RWPE1 (cell line): ENCODE measurements at regions not wholly inside any gene's neighbourhood (a gene's known extent, or its start where the extent isn't known, plus 50 kb on each side); places are given as distances from the start of the nearest gene placed in this dataset.

Source experiments
- CTCF ChIA-PET: fragments of 350-600 bp; sonication (Branson Sonifier 250); formaldehyde crosslinking; extraction: SDS; loops from one replicate; lab custom pipeline; 2021; lab: Yijun Ruan, JAX
- POLR2A ChIA-PET: fragments of 400-600 bp; formaldehyde crosslinking; extraction: SDS; loops from one replicate; lab custom pipeline; 2020; ENCODE audit warnings: antibody characterized with exemption; ENCODE audit not compliant: low non-redundant PET; lab: Yijun Ruan, JAX
- DNase-seq: peaks from one replicate; pipeline ENCODE4 v3.0.0; 2012; ENCODE audit warnings: low spot score
- H3K27ac ChIP-seq: fragments of 450-650 bp; 2 replicates; pipeline ENCODE4 v1.5.1; 2017
- TF ChIP-seq, protein P1 (sequence below): fragments of 450-650 bp; conservative IDR thresholded peaks from 2 replicates; pipeline ENCODE4 v1.5.1; 2017; ENCODE audit warnings: low read depth, mild to moderate bottlenecking

DNA sequence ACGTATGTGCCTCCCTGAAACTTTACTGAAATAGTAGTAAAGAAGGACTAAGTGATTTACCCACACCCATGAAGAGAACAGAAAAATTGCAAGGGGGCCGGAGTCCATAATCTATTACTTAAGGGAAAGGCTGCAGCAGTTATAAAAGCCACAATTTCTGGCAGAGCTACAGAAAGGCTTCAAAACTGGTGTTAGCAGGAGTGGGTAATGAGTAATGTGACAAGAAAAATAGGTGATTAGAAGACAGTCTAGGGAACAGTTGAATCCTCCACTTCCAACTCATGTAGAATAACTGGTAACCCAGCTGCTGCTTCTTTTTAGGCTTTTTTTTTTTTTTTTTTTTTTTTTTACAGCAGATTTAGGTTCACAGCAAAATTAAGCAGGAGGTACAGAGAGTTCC, 413.3 kb downstream of the SFMBT2 start:
- POLR2A ChIA-PET, result no interaction called here
- no peak for DNase-seq
- CTCF ChIA-PET, result interaction anchor here (0.6 kb wide), 1 partner anchor 213 kb away, joined by 4 read pairs; no protein-coding TSS in a partner anchor
- no peak overlapping the region for H3K27ac ChIP-seq
- TF ChIP-seq, protein P1, sequence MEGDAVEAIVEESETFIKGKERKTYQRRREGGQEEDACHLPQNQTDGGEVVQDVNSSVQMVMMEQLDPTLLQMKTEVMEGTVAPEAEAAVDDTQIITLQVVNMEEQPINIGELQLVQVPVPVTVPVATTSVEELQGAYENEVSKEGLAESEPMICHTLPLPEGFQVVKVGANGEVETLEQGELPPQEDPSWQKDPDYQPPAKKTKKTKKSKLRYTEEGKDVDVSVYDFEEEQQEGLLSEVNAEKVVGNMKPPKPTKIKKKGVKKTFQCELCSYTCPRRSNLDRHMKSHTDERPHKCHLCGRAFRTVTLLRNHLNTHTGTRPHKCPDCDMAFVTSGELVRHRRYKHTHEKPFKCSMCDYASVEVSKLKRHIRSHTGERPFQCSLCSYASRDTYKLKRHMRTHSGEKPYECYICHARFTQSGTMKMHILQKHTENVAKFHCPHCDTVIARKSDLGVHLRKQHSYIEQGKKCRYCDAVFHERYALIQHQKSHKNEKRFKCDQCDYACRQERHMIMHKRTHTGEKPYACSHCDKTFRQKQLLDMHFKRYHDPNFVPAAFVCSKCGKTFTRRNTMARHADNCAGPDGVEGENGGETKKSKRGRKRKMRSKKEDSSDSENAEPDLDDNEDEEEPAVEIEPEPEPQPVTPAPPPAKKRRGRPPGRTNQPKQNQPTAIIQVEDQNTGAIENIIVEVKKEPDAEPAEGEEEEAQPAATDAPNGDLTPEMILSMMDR, result no peak

DNA sequence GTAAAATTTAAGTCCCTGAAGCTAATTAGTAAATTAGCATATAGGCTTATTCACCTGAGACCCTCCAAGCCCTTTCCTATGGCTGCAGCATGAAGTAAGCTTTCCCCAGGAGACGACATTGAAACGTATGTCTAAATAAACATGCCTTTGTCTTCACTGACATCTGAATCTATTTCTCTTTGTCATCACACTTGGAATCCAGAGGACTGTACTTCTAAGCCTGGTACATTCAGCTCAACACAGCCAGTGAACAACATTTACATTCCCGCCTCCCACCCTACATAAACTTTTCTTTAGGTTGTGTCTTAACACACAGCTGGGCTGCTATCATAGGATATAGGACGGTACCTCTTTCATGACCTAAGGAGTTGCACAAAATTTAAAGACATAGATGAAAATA, 414.4 kb downstream of the SFMBT2 start:
- DNase-seq, result no peak
- TF ChIP-seq, protein P1, result no peak
- H3K27ac ChIP-seq, result no peak overlapping the region
- ChIA-PET CTCF (interaction anchor here (0.6 kb wide), 1 partner anchor 374 kb away, joined by 4 read pairs; no protein-coding TSS in a partner anchor), POLR2A (no interaction called here)

DNA sequence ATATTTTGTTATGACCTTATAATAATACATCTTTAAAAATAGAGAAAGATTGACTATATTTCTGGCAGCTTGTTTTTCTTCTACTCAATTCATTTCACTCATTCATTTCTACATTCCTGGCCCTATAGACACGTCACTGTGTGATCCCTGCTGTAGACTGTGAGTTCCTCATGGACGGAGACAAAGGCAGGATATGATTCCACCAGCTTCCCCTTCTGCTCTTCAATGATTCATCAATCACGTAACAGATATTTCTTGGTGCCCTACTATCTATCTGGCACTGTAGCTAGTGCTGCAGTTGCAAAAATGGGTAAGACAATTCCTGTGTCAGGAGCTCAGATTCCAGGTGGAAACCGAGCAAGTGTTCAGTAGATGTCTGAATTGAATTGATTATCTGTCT, 415.0 kb downstream of the SFMBT2 start:
- TF ChIP-seq, protein P1, result no peak
- peak; percentile 19 for DNase-seq
- CTCF ChIA-PET, result interaction anchor here (0.6 kb wide), 1 partner anchor 374 kb away, joined by 4 read pairs; no protein-coding TSS in a partner anchor
- POLR2A ChIA-PET, result no interaction called here
- no peak overlapping the region for H3K27ac ChIP-seq

DNA sequence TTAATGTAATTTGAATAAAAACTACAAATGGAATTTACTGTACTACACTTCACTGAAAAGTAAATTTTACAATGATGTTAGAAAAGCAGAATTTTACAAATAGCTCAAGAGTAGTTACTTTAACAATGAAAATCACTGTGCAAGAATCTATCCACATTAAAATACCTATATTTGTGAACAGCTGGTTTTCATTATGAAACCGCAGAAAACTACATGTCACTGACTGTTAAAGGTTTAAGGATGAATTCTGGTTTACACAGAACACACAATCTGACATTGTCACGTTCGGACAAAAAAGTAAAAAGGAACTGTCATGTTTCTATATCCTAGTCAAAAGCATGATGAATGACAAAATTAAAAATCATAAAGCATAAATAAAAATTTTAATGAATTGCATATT, 415.3 kb upstream of the PRKCQ start:
- CTCF ChIA-PET, result no interaction called here
- POLR2A ChIA-PET, result no interaction called here
- DNase-seq, result no peak
- no peak overlapping the region for H3K27ac ChIP-seq
- TF ChIP-seq, protein P1, result no peak

DNA sequence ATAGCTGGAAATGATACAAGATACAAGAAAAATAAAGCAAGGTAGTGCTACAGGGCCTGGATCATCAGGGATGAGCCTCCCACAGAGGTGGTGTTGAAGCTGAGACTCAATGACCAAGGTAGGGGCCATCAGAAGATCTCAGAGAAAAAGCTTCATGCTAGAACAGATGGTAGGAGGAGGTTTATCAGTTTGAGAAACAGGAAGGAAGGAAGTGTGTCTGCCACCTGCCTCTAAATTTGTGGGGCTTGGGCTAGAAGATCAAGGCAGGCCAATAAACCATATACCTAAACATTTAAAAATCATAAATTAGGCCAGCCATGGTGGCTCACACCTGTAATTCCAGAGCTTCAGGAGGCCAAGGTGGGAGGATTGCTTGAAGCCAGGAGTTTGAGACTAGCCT, 410.8 kb upstream of the PRKCQ start:
- ChIA-PET CTCF (no interaction called here), POLR2A (no interaction called here)
- H3K27ac ChIP-seq, result no peak overlapping the region
- TF ChIP-seq, protein P1, result no peak
- no peak for DNase-seq

DNA sequence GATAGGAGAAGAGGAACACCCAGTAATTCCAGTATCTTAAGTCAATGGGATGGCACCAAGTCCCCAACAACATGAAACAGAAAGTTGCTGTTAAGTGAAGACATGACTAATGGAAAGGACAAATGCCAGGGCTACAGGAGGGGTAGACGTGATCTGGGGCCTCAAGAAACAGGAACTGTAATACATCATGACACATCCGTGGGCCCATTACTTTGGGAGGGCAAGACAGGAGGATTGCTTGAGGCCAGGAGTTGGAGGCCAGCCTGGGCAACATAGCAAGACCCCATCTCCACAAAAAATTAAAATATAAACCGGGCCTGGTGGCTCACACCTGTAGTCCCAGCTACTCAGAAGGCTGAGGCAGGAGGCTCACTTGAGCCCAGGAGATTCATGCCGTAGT, 408.6 kb upstream of the PRKCQ start:
- ChIA-PET CTCF (interaction anchor here (0.6 kb wide), 1 partner anchor 195 kb away, joined by 3 read pairs; no protein-coding TSS in a partner anchor), POLR2A (no interaction called here)
- no peak for DNase-seq
- TF ChIP-seq, protein P1, result no peak
- H3K27ac ChIP-seq, result no peak overlapping the region
